NT2/D1 (cell line): ENCODE measurements at regions not wholly inside any gene's neighbourhood (a gene's known extent, or its start where the extent isn't known, plus 50 kb on each side); places are given as distances from the start of the nearest gene placed in this dataset.

Experiments
- SUZ12 ChIP-seq: IDR thresholded peaks from 2 replicates; pipeline ENCODE4 v1.6.1; 2011; ENCODE audit not compliant: insufficient read length, insufficient read depth; ENCODE audit errors: extremely low read depth
- ZNF274 ChIP-seq: IDR thresholded peaks from 2 replicates; pipeline ENCODE4 v1.6.1; 2011; ENCODE audit warnings: mild to moderate bottlenecking, low read depth, low read length

DNA sequence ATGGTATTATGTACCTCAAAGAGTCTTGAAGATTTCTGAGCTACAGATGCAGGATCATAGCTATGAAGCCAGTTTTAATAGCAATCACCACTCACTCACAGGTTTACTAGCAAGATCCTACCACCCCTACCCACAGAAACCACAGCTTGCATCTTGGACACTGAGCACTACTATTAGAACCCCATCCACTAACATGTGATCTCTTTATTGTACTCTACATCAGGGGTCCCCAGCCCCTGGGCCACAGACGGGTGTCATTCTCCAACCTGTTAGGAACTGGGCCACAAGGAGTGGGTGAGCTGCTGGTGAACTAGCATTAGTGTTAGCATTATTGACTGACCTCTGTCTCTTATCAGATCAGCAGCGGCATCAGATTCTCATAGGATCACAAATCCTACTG, 844.8 kb upstream of the CHORDC1 start:
- TF ChIP-seq ZNF274 (no peak), SUZ12 (no peak)
